Superior temporal gyrus (tissue), 1 donor: ENCODE measurements at regions not wholly inside any gene's neighbourhood (a gene's known extent, or its start where the extent isn't known, plus 50 kb on each side); places are given as distances from the start of the nearest gene placed in this dataset.

Source experiments
- DNase-seq: peaks from one replicate; pipeline ENCODE4 v3.0.0-alpha.2; 2016; ENCODE audit errors: extremely low spot score

- no peak for DNase-seq
Measured at GRCh38 chr3:70840106-70840870, 527.9 kb upstream of the MDFIC2 start.

DNA sequence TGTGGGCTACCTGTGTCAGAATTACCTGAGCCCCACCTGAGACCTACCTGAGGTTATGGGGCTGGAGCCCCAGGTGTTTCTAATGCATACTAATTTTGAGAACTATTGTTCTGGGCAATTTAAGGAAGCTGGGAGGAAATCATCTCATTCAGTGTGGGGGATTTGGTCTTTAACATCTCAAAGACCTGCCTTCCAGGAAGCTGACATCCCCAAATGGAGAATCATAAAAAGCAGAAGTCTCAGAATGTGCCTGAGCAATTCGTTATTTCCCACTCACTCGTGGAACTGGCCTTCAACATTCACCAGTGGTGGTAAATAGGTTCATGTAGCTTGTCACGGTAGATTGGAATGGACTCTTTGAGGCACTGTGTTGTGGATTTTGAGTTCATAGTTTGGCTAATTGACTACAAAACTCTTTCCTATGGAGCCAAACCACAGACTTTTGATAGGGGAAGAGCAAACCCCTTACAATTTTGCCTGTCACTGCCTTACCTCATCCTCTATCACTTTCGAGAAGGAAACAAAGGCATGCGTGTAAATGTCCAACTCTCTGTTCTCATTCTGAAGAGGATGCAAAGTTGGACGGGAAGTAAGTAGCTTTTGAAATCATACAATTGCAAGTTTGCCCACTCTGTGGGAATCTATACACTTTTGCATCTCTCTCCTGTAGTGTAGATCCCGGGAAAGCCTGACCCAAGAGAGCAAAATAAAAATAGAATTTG lies 521.0 kb upstream of the MDFIC2 start:
- no peak for DNase-seq

- DNase-seq, result no peak
Measured at GRCh38 chr3:70832834-70833205, 520.4 kb upstream of the MDFIC2 start.

- no peak for DNase-seq
Measured at GRCh38 chr3:70832089-70832833, 519.8 kb upstream of the MDFIC2 start.

DNA sequence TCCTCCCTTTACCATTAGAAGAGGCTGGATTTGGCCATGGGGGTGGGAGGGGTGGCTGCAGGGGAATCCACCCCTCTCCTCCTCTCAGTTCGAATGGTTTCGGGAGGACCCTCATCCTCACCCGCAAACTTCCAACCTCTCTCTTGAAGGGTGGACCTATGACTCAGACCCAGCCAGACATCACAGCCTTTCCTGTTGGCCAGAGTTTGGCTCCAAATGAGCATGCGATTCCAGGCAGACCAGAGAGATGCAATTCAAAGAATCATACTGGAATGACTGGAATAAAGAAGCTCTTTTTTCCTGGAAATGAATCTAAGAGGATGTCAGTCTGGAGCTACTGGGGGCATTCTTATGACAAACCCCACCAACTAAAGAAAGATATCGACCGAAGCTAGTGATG lies 516.7 kb upstream of the MDFIC2 start:
- no peak for DNase-seq

- no peak for DNase-seq
Measured at GRCh38 chr3:70824773-70825172, 512.3 kb upstream of the MDFIC2 start.

DNA sequence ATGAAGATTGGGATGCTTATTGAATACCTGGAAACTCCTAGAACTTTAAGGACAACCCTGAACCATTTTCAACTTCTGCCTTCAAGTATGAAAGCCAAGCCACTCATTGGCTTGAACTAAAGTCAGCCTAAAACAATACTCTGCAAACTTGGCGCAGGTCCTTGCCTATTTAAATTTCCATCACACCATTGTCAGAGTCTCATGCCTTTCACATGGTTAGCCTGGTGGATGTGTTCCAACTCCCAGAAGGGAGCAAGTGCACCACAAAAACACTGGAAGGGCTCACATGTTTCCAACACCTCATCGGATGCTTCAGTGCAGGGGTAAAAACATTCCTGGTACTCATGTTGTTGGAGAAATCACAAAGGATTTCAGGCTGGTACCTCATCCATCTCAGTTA lies 511.6 kb upstream of the MDFIC2 start:
- no peak for DNase-seq

DNA sequence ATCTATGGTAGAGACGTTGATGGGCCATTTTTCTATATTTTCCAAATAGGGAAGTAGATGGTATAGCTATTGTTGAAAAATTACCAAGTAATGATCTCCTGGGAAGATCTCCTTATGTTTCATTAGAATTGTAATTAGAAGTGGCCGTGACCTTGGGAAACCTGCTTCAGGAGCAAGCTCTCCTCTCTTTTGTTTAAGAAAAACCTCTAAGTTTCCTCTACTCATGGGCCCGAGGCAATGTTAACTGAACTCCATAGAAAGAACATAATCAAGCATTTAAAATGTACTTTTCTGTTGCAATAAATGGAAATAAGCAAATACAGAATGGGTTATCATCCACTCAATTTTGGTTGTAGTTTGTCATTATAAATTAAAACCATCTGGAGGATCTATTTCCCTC lies 511.2 kb upstream of the MDFIC2 start:
- no peak for DNase-seq

DNA sequence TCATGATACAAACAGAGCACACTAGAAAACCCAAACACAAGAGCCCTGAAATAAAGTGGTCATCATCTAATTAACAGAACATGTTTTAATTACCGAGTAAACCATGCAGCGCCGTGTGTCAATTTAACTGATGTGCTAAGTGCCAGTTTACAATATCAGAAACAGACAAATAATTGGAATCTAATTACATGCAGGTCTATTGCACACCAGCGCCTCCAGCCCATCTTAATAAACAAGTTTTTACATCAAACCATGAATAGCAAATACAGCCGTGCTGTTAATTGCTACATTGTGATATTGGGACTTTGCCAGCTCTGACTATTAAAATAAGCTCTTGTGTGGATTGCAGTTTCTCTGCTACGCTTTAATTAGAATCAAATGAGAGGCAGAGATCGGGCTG lies 510.2 kb upstream of the MDFIC2 start:
- no peak for DNase-seq

DNA sequence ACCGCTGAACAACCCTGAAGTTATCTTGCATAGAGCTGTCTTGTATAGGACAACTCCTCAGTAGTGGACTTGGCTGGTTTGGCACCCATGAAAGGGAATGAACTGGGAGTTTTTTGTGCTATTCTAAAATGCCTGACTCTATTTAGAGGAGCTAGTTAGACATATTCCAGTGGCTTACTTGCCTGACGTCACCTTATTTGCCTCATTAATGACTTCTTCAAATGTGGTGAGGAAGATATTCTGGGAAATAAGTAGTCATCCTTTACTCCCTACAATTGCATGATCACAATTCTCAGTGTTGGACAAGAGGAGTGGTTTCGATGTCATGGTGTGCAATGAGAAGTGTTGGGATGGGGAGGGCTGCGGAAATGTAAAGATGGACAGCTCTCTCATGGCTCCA lies 509.2 kb upstream of the MDFIC2 start:
- DNase-seq, result no peak

- no peak for DNase-seq
Measured at GRCh38 chr3:70820397-70820796, 508.0 kb upstream of the MDFIC2 start.

DNA sequence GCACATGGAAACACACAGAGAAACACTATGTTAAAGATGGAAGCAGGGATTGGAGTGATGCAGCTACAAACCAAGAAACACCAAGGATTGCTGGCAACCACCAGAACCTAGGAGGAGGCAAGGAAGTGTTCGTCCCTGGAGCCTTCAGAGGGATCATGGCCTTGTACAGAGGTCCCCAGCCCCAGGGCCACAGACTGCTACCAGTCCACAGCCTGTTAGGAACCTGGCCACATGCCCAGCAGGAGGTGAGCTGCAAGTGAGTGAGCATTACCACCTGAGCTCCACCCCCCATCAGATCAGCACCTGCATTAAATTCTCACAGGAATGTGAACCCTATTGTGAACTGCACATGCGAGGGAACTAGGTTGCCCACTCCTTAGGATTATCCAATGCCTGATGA lies 505.7 kb upstream of the MDFIC2 start:
- DNase-seq, result no peak

DNA sequence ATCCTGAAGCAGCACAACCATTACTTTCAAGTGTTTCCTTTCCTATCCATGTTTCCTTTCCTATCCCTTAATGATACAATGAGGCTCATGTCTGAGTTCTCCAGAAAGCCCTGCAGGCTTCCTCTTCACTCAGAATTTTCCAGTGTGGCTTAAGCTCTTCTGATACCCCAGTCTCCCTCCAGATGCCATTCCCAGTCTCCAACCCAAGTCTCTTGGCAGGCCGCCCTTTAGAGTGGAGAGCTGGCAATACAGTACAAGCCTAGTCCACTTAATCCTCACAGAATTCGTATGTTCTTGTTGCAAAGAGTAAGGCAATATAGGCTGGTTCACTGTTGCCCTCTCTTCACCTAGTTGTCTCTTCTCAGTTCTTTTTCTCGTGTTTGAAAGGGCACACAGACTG lies 503.9 kb upstream of the MDFIC2 start:
- no peak for DNase-seq

DNA sequence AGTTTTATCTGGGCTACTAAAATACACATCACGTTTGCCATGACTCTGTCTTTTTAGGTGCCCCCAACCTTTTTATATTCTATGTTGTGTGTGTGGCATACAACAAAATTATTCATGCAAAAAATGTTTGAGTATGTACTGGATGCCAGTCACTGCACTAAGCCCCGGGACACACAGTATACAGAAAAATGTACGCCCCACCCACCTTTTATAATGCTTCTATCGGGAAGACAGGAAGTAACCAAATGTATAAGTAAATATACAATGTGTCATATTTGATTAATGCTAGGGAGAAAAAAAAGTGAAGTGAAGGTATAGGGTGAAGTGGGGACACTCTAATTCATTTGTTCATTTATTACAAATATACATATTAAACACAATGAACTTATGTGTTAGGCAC lies 503.4 kb upstream of the MDFIC2 start:
- DNase-seq, result no peak

GRCh38 chr3:70813311-70813710 lies 500.9 kb upstream of the MDFIC2 start:
- no peak for DNase-seq

DNA sequence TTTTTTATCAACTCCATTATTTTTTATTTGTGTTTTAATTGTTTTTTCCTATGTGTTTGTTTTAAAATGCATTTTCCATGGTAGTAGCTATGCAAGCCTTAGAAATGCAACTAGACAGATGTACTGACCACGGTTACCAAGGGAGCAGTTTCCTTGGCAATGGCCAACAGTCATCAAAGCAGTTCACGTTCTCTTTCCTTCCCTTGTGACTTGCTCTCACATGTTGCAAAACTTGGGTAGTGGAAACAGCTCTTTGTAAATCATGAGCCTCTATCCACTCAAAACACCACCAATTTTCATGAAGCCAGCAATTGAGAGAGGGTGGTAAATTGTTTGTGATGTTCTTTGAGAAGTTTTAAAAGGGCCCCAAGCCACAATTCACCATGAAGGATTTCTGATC lies 499.4 kb upstream of the MDFIC2 start:
- no peak for DNase-seq

DNA sequence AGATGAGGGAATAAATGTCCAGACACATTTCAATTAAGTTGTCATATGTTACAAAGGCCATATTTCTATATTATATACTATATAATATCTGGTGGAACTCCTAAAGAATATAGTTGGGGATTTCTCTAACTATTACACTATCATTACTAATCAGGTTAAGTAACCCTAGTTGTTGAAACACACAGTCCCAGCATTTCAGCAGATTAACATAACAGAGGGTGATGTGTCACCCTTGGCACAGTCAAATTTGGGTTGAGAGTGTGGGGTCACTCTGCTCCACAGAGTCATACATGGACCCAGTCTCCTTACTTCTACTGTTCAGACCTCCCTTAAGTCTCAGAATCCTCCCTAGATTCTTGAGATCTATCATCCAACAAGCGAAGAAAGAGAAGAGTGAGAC lies 496.4 kb upstream of the MDFIC2 start:
- no peak for DNase-seq

DNA sequence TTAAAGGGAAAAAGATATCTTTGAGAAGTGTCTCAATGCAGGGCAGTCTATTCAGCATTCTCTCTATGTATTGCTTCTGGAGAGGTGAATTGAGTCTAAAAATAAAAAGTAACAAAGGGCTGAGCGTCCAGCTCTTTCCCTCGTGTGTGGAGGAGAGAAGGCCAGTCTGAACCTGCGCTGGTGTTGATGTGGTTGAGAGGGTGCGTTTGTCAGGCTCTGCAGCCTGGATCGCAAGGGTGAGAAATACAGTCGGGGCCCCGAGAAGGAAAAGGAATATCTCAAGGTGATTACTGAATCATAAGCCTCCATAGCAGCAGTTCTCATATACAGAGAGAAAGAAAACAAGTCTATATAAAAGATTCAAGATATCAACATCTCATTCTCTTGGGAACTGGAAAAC lies 494.1 kb upstream of the MDFIC2 start:
- no peak for DNase-seq

DNA sequence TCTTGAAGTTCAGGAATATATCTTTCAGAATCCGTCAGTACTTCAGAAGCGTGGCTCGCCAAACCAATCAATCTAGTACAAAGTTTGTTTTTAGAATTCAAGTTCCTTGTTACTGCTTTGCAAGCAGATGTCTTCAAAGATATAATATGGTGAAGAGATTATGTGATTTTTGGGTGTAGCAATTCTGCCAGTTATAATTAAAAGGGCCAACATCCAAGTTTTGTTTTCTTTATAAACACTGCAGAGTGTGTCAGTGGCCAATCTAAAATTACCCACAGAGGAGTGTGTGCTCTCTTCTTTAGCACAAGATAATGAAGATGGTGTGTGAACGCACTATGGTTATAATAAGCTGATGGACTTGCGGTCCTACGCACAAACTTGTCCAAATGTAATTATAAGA lies 493.6 kb upstream of the MDFIC2 start:
- DNase-seq, result no peak

DNA sequence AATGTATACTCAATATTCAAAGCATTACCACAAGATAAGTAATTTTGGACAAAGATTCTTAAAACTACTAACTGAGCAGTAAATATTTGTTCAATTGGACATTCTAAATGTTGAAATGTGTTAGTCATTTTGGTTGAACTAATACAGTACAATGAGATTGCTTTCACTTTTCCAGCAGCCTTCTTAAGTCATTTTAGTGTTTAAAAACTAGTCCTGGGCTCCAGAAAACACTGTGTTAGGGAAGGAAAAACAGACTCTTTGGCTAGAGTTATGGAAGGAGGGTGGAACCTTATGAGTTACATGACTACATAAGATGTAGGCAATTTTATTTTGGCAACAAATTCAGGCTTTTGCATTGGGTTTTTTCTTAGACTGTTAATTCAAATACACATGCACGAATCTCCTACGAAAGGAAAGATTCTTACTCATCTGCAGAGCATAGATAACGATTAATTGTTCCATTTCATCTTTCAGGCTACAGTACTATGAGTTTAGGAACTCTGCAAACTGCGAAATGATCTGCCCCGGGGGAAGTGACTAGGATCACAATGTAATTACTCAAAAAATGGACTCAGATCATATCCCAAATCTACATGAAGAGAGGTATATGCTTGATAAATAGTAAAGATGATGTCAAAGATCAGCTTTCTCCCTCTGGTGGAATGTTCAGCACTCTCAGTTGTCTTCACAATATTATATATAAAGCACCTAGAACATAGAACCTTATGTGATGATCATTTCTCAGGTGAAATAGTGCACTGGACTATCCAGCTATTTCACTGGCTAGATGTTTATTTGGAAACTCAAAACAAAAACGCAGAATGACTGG lies 492.8 kb upstream of the MDFIC2 start:
- DNase-seq, result no peak

GRCh38 chr3:70803891-70804290 lies 491.5 kb upstream of the MDFIC2 start:
- DNase-seq, result no peak

- DNase-seq, result no peak
Measured at GRCh38 chr3:70803319-70803718, 490.9 kb upstream of the MDFIC2 start.
